H9 (cell line): ENCODE measurements at regions not wholly inside any gene's neighbourhood (a gene's known extent, or its start where the extent isn't known, plus 50 kb on each side); places are given as distances from the start of the nearest gene placed in this dataset.

Experiments
- DNase-seq: peaks from one replicate; pipeline ENCODE4 v3.0.0-alpha.2; 2017
- H2AFZ ChIP-seq: one replicate; pipeline ENCODE4 v1.6.1; 2013; ENCODE audit warnings: mild to moderate bottlenecking, low read length, control low read depth, moderate library complexity
- H2AK5ac ChIP-seq: 2 replicates; pipeline ENCODE4 v1.6.1; 2013; ENCODE audit warnings: low read length, control low read depth, mixed read lengths; ENCODE audit not compliant: insufficient read length
- H2BK120ac ChIP-seq: one replicate; pipeline ENCODE4 v1.6.1; 2013; ENCODE audit warnings: low read depth, mild to moderate bottlenecking, low read length, control low read depth, inconsistent platforms; ENCODE audit not compliant: poor library complexity, severe bottlenecking
- H2BK12ac ChIP-seq: 2 replicates; pipeline ENCODE4 v1.6.1; 2013; ENCODE audit warnings: low read length, control low read depth, mixed read lengths, low read depth; ENCODE audit not compliant: insufficient read length
- H2BK15ac ChIP-seq: 2 replicates; pipeline ENCODE4 v1.6.1; 2013; ENCODE audit warnings: low read depth, low read length, control low read depth
- H2BK20ac ChIP-seq: one replicate; pipeline ENCODE4 v1.6.1; 2013; ENCODE audit warnings: low read depth, mild to moderate bottlenecking, low read length, control low read depth, inconsistent platforms; ENCODE audit not compliant: poor library complexity, severe bottlenecking
- H2BK5ac ChIP-seq: 2 replicates; pipeline ENCODE4 v1.6.1; 2013; ENCODE audit warnings: low read length, control low read depth, mixed read lengths; ENCODE audit not compliant: insufficient read length
- H3K14ac ChIP-seq: 2 replicates; pipeline ENCODE4 v1.6.1; 2013; ENCODE audit warnings: low read length, control low read depth; ENCODE audit not compliant: insufficient read depth
- H3K18ac ChIP-seq: 2 replicates; pipeline ENCODE4 v1.6.1; 2013; ENCODE audit warnings: low read depth, mild to moderate bottlenecking, mixed read lengths, low read length, control low read depth; ENCODE audit not compliant: insufficient read length
- H3K23ac ChIP-seq: 2 replicates; pipeline ENCODE4 v1.6.1; 2013; ENCODE audit warnings: low read length, control low read depth, mixed read lengths, low read depth; ENCODE audit not compliant: insufficient read length
- H3K23me2 ChIP-seq: 2 replicates; pipeline ENCODE4 v1.6.1; 2013; ENCODE audit warnings: low read depth, mild to moderate bottlenecking, mixed read lengths, low read length, control low read depth; ENCODE audit not compliant: insufficient read length, poor library complexity, severe bottlenecking
- H3K27ac ChIP-seq: 2 replicates; pipeline ENCODE4 v1.5.1; 2013; ENCODE audit warnings: low read length, control low read depth, mixed read lengths, low read depth; ENCODE audit not compliant: insufficient read length
- H3K27me3 ChIP-seq: 2 replicates; pipeline ENCODE4 v1.6.1; 2013; ENCODE audit warnings: low read length, control low read depth, inconsistent platforms; ENCODE audit not compliant: insufficient read depth
- H3K4ac ChIP-seq: 2 replicates; pipeline ENCODE4 v1.6.1; 2013; ENCODE audit warnings: low read depth, mild to moderate bottlenecking, control low read depth, inconsistent platforms, low read length, moderate library complexity
- H3K4me1 ChIP-seq: 2 replicates; pipeline ENCODE4 v1.6.1; 2013; ENCODE audit warnings: low read length, control low read depth, inconsistent platforms; ENCODE audit not compliant: insufficient read depth
- H3K4me2 ChIP-seq: 2 replicates; pipeline ENCODE4 v1.6.1; 2013; ENCODE audit warnings: low read length, control low read depth, mixed read lengths; ENCODE audit not compliant: insufficient read length, insufficient read depth
- H3K56ac ChIP-seq: 2 replicates; pipeline ENCODE4 v1.6.1; 2013; ENCODE audit warnings: low read depth, mild to moderate bottlenecking, mixed read lengths, low read length, control low read depth; ENCODE audit not compliant: insufficient read length
- H3K79me1 ChIP-seq: 2 replicates; pipeline ENCODE4 v1.6.1; 2013; ENCODE audit warnings: low read depth, mild to moderate bottlenecking, moderate library complexity, low read length, control low read depth, inconsistent platforms; ENCODE audit not compliant: insufficient read depth, poor library complexity, severe bottlenecking
- H3K79me2 ChIP-seq: 2 replicates; pipeline ENCODE4 v1.6.1; 2013; ENCODE audit warnings: low read length, control low read depth, inconsistent platforms; ENCODE audit not compliant: insufficient read depth
- H3K9ac ChIP-seq: 2 replicates; pipeline ENCODE4 v1.6.1; 2013; ENCODE audit warnings: low read length, control low read depth, mixed read lengths; ENCODE audit not compliant: insufficient read length; ENCODE audit errors: extremely low read depth
- H3K9me3 ChIP-seq: one replicate; pipeline ENCODE4 v1.6.1; 2013; ENCODE audit warnings: low read depth, low read length, inconsistent platforms; ENCODE audit not compliant: control insufficient read depth
- H3T11ph ChIP-seq: one replicate; pipeline ENCODE4 v1.6.1; 2013; ENCODE audit warnings: mild to moderate bottlenecking, low read length, control low read depth, inconsistent platforms
- H4K20me1 ChIP-seq: one replicate; pipeline ENCODE4 v1.6.1; 2013; ENCODE audit not compliant: control insufficient read depth, insufficient read length, insufficient read depth
- H4K5ac ChIP-seq: 2 replicates; pipeline ENCODE4 v1.6.1; 2013; ENCODE audit warnings: low read depth, mild to moderate bottlenecking, mixed read lengths, low read length, control low read depth; ENCODE audit not compliant: insufficient read length
- H4K8ac ChIP-seq: replicated peaks from 2 replicates; pipeline ENCODE4 v1.6.1; 2013; ENCODE audit warnings: low read length, control low read depth, mixed read lengths, low read depth; ENCODE audit not compliant: insufficient read length
- H4K91ac ChIP-seq: 2 replicates; pipeline ENCODE4 v1.6.1; 2013; ENCODE audit warnings: low read depth, mild to moderate bottlenecking, moderate library complexity, mixed read lengths, low read length, control low read depth; ENCODE audit not compliant: insufficient read length
- H3K27ac Mint-ChIP-seq, 3 experiments: 2 replicates in 2 of 3; 3 replicates in 1 of 3; pipeline ENCODE4 v1.8.0; 2020 to 2021; ENCODE audit warnings: mixed read lengths in 3 of 3, mild to moderate bottlenecking in 1 of 3, moderate library complexity in 1 of 3
- H3K27me3 Mint-ChIP-seq: 2 replicates; pipeline ENCODE4 v1.8.0; 2021; ENCODE audit warnings: low read depth, mild to moderate bottlenecking, moderate library complexity, mixed read lengths
- H3K36me3 Mint-ChIP-seq, 3 experiments: 2 replicates in 2 of 3; 3 replicates in 1 of 3; pipeline ENCODE4 v1.8.0; 2020 to 2021; ENCODE audit warnings: low read depth in 3 of 3, mixed read lengths in 3 of 3; ENCODE audit not compliant: insufficient read depth in 1 of 3
- H3K4me1 Mint-ChIP-seq, 2 experiments: 2 replicates each; pipeline ENCODE4 v1.8.0; 2020; ENCODE audit warnings: mixed read lengths in 2 of 2
- H3K4me3 Mint-ChIP-seq, 2 experiments: 2 replicates in 1 of 2; 3 replicates in 1 of 2; pipeline ENCODE4 v1.8.0; 2020 to 2021; ENCODE audit warnings: mild to moderate bottlenecking in 2 of 2, mixed read lengths in 2 of 2, moderate library complexity in 1 of 2
- H3K9me3 Mint-ChIP-seq, 2 experiments: 2 replicates in 1 of 2; 3 replicates in 1 of 2; pipeline ENCODE4 v1.8.0; 2020; ENCODE audit warnings: mild to moderate bottlenecking in 2 of 2, mixed read lengths in 2 of 2, moderate library complexity in 1 of 2
- WGBS: extraction: QIAGEN DNeasy Blood & Tissue Kit; methylation state at CpG from one replicate; pipeline ENCODE4 v1.1.7; 2013; ENCODE audit warnings: missing lambda C conversion rate, low lambda C conversion rate, mixed read lengths; ENCODE audit not compliant: insufficient read length; ENCODE audit errors: extremely low coverage; 5-methylcytosine and 5-hydroxymethylcytosine counted together
- TF ChIP-seq, protein P1 (sequence below): fragments of 200-600 bp; sonication (generic); conservative IDR thresholded peaks from 3 replicates; pipeline ENCODE4 v1.8.0; 2021; ENCODE audit warnings: antibody characterized with exemption, mild to moderate bottlenecking

DNA sequence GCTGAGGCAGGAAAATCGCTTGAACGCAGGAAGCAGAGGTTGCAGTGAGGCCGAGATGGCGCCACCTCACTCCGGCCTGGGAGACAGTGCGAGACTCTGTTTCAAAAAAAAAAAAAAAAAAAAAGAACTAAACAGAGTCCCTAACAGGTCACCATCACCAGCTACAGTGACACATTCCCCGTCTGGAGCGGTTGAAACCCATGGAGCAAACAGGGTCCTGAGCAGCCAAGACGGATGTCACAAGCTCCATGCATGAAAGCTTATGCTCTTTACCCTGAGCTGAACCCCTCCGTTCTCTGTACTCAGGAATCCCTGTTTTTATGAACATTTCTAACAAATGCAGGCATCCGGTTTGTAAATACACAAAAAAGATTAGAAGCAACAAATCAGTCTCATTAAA is 55.9 kb upstream of the LAPTM4A start:
- Histone ChIP-seq H3K79me1 (no peaks in the 10 kb centered on the region), H3K23me2 (no peaks in the 10 kb centered on the region), H4K8ac (no peak overlapping the region), H3K4me1 (no peaks in the 10 kb centered on the region), H3K23ac (no peak overlapping the region), H3K9me3 (no peaks in the 10 kb centered on the region), H2BK15ac (no peak overlapping the region), H3K4me2 (no peak overlapping the region), H4K20me1 (no peaks in the 10 kb centered on the region), H2BK120ac (no peak overlapping the region), H4K91ac (no peak overlapping the region), H3T11ph (no peak overlapping the region), H3K14ac (no peak overlapping the region), H3K79me2 (no peaks in the 10 kb centered on the region), H3K56ac (no peak overlapping the region), H3K18ac (no peak overlapping the region), H3K27me3 (no peaks in the 10 kb centered on the region), H4K5ac (no peak overlapping the region), H2BK12ac (no peak overlapping the region), H2AFZ (no peak overlapping the region), H3K9ac (no peak overlapping the region), H3K4ac (no peak overlapping the region), H2AK5ac (no peak overlapping the region), H3K27ac (no peak overlapping the region), H2BK20ac (no peak overlapping the region), H2BK5ac (no peak overlapping the region)
- peaks cover 30% of the 10 kb centered on the region for H3K27me3 Mint-ChIP-seq
- peaks cover 0 to 7% (median 0%) of the 10 kb centered on the region in 3 experiments; a peak in 3 of 7 replicates for H3K36me3 Mint-ChIP-seq
- H3K27ac Mint-ChIP-seq: no peak overlapping the region
- TF ChIP-seq, protein P1, sequence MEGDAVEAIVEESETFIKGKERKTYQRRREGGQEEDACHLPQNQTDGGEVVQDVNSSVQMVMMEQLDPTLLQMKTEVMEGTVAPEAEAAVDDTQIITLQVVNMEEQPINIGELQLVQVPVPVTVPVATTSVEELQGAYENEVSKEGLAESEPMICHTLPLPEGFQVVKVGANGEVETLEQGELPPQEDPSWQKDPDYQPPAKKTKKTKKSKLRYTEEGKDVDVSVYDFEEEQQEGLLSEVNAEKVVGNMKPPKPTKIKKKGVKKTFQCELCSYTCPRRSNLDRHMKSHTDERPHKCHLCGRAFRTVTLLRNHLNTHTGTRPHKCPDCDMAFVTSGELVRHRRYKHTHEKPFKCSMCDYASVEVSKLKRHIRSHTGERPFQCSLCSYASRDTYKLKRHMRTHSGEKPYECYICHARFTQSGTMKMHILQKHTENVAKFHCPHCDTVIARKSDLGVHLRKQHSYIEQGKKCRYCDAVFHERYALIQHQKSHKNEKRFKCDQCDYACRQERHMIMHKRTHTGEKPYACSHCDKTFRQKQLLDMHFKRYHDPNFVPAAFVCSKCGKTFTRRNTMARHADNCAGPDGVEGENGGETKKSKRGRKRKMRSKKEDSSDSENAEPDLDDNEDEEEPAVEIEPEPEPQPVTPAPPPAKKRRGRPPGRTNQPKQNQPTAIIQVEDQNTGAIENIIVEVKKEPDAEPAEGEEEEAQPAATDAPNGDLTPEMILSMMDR: no peak
- H3K4me3 Mint-ChIP-seq: no peak overlapping the region
- DNase-seq: no peak
- peaks cover 10 to 11% of the 10 kb centered on the region in 2 experiments; a peak in 4 of 5 replicates for H3K9me3 Mint-ChIP-seq
- no CpG with 5 or more reads among the region's 11 CpGs for WGBS
- peaks cover 2 to 3% of the 10 kb centered on the region in 2 experiments for H3K4me1 Mint-ChIP-seq
